DND-41 (cell line): ENCODE measurements at regions not wholly inside any gene's neighbourhood (a gene's known extent, or its start where the extent isn't known, plus 50 kb on each side); places are given as distances from the start of the nearest gene placed in this dataset.
A peak's percentile ranks its signal among the peaks of the same experiment; 100 is the strongest.

Experiments
- ATAC-seq: fragments of 200-7000 bp; cut with Tn5 transposase; 3 replicates; pipeline ENCODE4 v1.9.1; 2021; ENCODE audit warnings: low read depth; ENCODE audit not compliant: insufficient read depth
- DNase-seq: peaks from one replicate; pipeline ENCODE4 v3.0.0-alpha.2; 2020
- H2AFZ ChIP-seq: 2 replicates; pipeline ENCODE4 v1.6.0; 2012; ENCODE audit warnings: low read depth, low read length
- H3K27ac ChIP-seq: 2 replicates; pipeline ENCODE4 v1.5.1; 2012; ENCODE audit warnings: low read length, inconsistent platforms
- H3K27me3 ChIP-seq: fragments of 200-600 bp; sonication (generic); 2 replicates; pipeline ENCODE4 v1.6.0; 2012; ENCODE audit warnings: low read length, mild to moderate bottlenecking, inconsistent platforms; ENCODE audit not compliant: insufficient read depth, poor library complexity
- H3K36me3 ChIP-seq: 2 replicates; pipeline ENCODE4 v1.5.1; 2012; ENCODE audit warnings: low read length, inconsistent platforms; ENCODE audit not compliant: insufficient read depth
- H3K4me1 ChIP-seq: 2 replicates; pipeline ENCODE4 v1.5.1; 2012; ENCODE audit warnings: mild to moderate bottlenecking, low read length; ENCODE audit not compliant: insufficient read depth
- H3K4me2 ChIP-seq: 2 replicates; pipeline ENCODE4 v1.6.0; 2012; ENCODE audit warnings: mild to moderate bottlenecking, moderate library complexity, low read length, inconsistent platforms; ENCODE audit not compliant: insufficient read depth
- H3K4me3 ChIP-seq, 2 experiments: fragments of 200-600 bp in 1 of 2; shearing (Covaris generic) in 1 of 2; 2 replicates each; pipeline ENCODE4 v1.5.1; 2012 to 2016; ENCODE audit warnings: inconsistent platforms in 2 of 2, low read length in 2 of 2, mild to moderate bottlenecking in 2 of 2, low read depth in 1 of 2, moderate library complexity in 1 of 2
- H3K79me2 ChIP-seq: 2 replicates; pipeline ENCODE4 v1.6.0; 2012; ENCODE audit warnings: low read length, inconsistent platforms; ENCODE audit not compliant: insufficient read depth
- H3K9ac ChIP-seq: 2 replicates; pipeline ENCODE4 v1.6.0; 2012; ENCODE audit warnings: low read depth, mild to moderate bottlenecking, inconsistent platforms, low read length, moderate library complexity
- H3K9me3 ChIP-seq: 2 replicates; pipeline ENCODE4 v1.5.1; 2012; ENCODE audit warnings: low read length, moderate library complexity, mild to moderate bottlenecking, inconsistent platforms; ENCODE audit not compliant: insufficient read depth, severe bottlenecking
- H4K20me1 ChIP-seq: 2 replicates; pipeline ENCODE4 v1.6.0; 2012; ENCODE audit warnings: low read length; ENCODE audit not compliant: insufficient read depth
- EZH2 ChIP-seq: IDR thresholded peaks from 3 replicates; pipeline ENCODE4 v1.6.1; 2012; ENCODE audit warnings: borderline replicate concordance, low read depth, mild to moderate bottlenecking, moderate library complexity, low read length, inconsistent platforms; ENCODE audit not compliant: severe bottlenecking
- TF ChIP-seq, protein P1 (sequence below): IDR thresholded peaks from 2 replicates; pipeline ENCODE4 v1.5.1; 2012; ENCODE audit warnings: borderline replicate concordance, low read length, moderate library complexity, mild to moderate bottlenecking; ENCODE audit not compliant: poor library complexity, severe bottlenecking; ENCODE audit errors: extremely low read depth

DNA sequence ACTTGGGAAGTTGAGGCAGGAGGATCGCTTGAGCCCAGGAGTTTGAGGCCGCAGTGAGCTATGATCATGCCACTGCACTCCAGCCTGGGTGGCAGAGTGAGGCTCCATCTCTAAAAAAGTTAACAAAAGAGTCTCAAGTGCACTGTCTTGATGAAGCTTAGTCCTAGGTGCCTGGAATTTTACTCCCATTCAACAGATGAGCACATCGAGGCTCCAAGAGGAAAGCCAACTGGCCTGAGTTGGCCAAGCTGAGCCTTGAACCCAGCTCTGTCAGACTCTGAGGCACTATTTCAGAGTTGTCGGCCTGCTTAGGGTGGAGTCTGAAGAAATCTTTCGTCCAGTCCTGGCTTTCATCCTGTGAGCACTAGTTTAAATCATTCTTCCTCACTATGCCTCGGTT lies 98.1 kb upstream of the MAP1LC3B2 start:
- H3K27ac ChIP-seq, result no peak overlapping the region
- TF ChIP-seq, protein P1, sequence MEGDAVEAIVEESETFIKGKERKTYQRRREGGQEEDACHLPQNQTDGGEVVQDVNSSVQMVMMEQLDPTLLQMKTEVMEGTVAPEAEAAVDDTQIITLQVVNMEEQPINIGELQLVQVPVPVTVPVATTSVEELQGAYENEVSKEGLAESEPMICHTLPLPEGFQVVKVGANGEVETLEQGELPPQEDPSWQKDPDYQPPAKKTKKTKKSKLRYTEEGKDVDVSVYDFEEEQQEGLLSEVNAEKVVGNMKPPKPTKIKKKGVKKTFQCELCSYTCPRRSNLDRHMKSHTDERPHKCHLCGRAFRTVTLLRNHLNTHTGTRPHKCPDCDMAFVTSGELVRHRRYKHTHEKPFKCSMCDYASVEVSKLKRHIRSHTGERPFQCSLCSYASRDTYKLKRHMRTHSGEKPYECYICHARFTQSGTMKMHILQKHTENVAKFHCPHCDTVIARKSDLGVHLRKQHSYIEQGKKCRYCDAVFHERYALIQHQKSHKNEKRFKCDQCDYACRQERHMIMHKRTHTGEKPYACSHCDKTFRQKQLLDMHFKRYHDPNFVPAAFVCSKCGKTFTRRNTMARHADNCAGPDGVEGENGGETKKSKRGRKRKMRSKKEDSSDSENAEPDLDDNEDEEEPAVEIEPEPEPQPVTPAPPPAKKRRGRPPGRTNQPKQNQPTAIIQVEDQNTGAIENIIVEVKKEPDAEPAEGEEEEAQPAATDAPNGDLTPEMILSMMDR, result no peak
- no peak for TF ChIP-seq EZH2

DNA sequence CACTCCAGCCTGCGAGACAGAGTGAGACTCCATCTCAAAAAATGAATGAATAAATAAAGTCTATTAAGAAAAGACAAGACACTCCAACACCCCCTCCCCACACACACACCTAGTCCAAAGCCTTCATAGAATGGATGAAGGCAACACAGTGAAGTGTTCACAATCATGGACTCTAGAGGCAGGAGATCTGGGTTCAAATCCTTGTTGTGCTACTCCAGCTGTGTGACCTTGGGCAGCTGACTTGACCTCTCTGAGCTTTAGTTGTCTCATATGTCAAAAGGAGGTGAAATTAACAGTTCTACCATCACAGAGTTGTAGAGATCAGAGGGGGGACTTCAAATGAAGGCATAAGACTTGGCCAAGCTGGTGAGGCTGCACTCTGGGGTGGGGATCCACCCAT lies 95.8 kb upstream of the MAP1LC3B2 start:
- H3K79me2 ChIP-seq, result no peaks in the 10 kb centered on the region
- no peaks in the 10 kb centered on the region for H3K27me3 ChIP-seq
- no peaks in the 10 kb centered on the region for H3K4me1 ChIP-seq
- no peak overlapping the region for H3K27ac ChIP-seq
- no peak for TF ChIP-seq EZH2
- TF ChIP-seq, protein P1, result no peak
- H4K20me1 ChIP-seq, result no peaks in the 10 kb centered on the region
- no peak overlapping the region for H3K4me3 ChIP-seq
- no peak overlapping the region for H3K4me2 ChIP-seq
- ATAC-seq, result no peak
- no peak overlapping the region for H3K9ac ChIP-seq
- H3K9me3 ChIP-seq, result no peaks in the 10 kb centered on the region
- no peak overlapping the region for H2AFZ ChIP-seq
- DNase-seq, result no peak
- no peaks in the 10 kb centered on the region for H3K36me3 ChIP-seq

More for the DNA sequence above, 98.1 kb upstream of the MAP1LC3B2 start:
- Histone ChIP-seq H2AFZ (no peak overlapping the region), H3K79me2 (no peaks in the 10 kb centered on the region), H3K4me2 (no peak overlapping the region), H3K9ac (no peak overlapping the region), H4K20me1 (no peaks in the 10 kb centered on the region), H3K36me3 (no peaks in the 10 kb centered on the region), H3K4me3 (no peak overlapping the region), H3K4me1 (no peaks in the 10 kb centered on the region), H3K27me3 (no peaks in the 10 kb centered on the region), H3K9me3 (no peaks in the 10 kb centered on the region)
- no peak for ATAC-seq
- no peak for DNase-seq

DNA sequence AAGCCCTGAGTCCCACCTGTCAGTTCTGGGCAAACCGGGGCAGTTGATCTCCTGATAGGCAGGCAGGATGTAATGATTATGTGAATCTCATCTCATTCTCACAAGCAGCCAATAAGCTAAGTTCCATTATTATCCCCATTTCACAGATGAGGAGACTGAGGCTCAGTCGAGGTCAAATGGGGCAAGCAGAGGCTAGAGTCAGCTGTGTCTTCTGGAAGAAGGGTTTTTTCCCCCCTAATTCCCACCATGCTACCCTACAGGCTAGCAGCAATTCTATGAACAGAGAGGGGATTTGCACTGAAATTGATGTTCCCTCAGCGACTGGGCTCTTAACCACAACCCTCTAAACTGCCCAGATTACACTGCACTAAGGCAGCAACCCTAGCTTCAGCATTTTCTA lies 93.8 kb upstream of the MAP1LC3B2 start:
- no peak for ATAC-seq
- H3K4me1 ChIP-seq, result no peaks in the 10 kb centered on the region
- H3K4me3 ChIP-seq, result no peak overlapping the region
- H4K20me1 ChIP-seq, result no peaks in the 10 kb centered on the region
- H3K9me3 ChIP-seq, result no peaks in the 10 kb centered on the region
- H3K27ac ChIP-seq, result no peak overlapping the region
- no peaks in the 10 kb centered on the region for H3K36me3 ChIP-seq
- H3K27me3 ChIP-seq, result no peaks in the 10 kb centered on the region
- H3K9ac ChIP-seq, result no peak overlapping the region
- no peak overlapping the region for H3K4me2 ChIP-seq
- TF ChIP-seq EZH2, result no peak
- TF ChIP-seq, protein P1, result no peak
- no peaks in the 10 kb centered on the region for H3K79me2 ChIP-seq
- no peak for DNase-seq
- no peak overlapping the region for H2AFZ ChIP-seq

DNA sequence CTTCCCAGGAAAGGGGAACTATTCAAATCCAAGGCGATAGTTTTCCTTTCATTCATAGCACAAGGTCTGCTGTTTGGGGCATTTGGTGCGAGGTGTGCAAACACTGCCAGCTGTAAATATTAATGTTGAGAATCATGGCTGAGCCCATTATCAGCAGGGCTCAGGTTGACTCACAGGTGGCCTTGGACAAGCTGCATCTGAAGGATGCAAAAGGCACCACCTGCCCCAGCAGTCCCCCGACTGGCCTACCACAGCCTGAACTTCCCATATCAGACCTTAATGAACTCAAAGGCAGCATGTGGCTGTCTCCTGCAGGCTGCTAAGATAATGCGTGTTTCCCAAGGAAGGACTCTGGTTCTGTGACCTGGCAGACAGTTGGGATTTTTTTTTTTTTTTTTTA lies 93.3 kb upstream of the MAP1LC3B2 start:
- no peaks in the 10 kb centered on the region for H3K9me3 ChIP-seq
- no peaks in the 10 kb centered on the region for H3K79me2 ChIP-seq
- H4K20me1 ChIP-seq, result no peaks in the 10 kb centered on the region
- TF ChIP-seq, protein P1, result peak; percentile 3
- TF ChIP-seq EZH2, result no peak
- no peaks in the 10 kb centered on the region for H3K4me1 ChIP-seq
- H3K4me2 ChIP-seq, result no peak overlapping the region
- no peak for DNase-seq
- no peak overlapping the region for H3K27ac ChIP-seq
- H3K4me3 ChIP-seq, result no peak overlapping the region
- no peak overlapping the region for H3K9ac ChIP-seq
- no peaks in the 10 kb centered on the region for H3K36me3 ChIP-seq
- H2AFZ ChIP-seq, result no peak overlapping the region
- no peak for ATAC-seq
- H3K27me3 ChIP-seq, result no peaks in the 10 kb centered on the region
